Endothelial cell of umbilical vein (primary cell): ENCODE measurements at regions not wholly inside any gene's neighbourhood (a gene's known extent, or its start where the extent isn't known, plus 50 kb on each side); places are given as distances from the start of the nearest gene placed in this dataset.

ENCODE experiments used
- BruUV-seq: library from RNA; stranded (reverse); fragments of 400-500 nt; replicated peaks from 2 replicates; lab custom pipeline; 2021; lab: Mats Ljungman, UMichigan
- CTCF ChIA-PET: fragments of 300-600, 350-600 bp; sonication (Branson Sonifier 250); formaldehyde crosslinking; loops from one replicate; lab custom pipeline; 2021; ENCODE audit warnings: antibody characterized with exemption, inconsistent platforms; lab: Charles Lee
- POLR2A ChIA-PET: fragments of 300-600, 350-600 bp; sonication (Branson Sonifier 250); formaldehyde crosslinking; loops from one replicate; lab custom pipeline; 2021; ENCODE audit warnings: antibody characterized with exemption, inconsistent platforms; lab: Charles Lee
- DNase-seq: peaks from one replicate; pipeline ENCODE4 v3.0.0-alpha.2; 2011; ENCODE audit warnings: low read depth, low spot score
- FAIRE-seq: peaks from 2 replicates; lab custom pipeline; 2011; peaks lifted over from hg19 to GRCh38; lab: Jason Lieb, UNC
- H2AFZ ChIP-seq: 2 replicates; pipeline ENCODE4 v1.6.0; 2012; ENCODE audit warnings: low read depth, low read length, control low read depth, inconsistent platforms
- H3K27ac ChIP-seq: 2 replicates; pipeline ENCODE4 v1.5.1; 2011; ENCODE audit warnings: low read depth, mild to moderate bottlenecking, control low read depth, low read length, moderate library complexity; ENCODE audit not compliant: insufficient read depth
- H3K27me3 ChIP-seq, 2 experiments: 2 replicates each; pipeline versions ENCODE4 v1.6.0 to v1.6.1; 2011; ENCODE audit warnings: low read length in 2 of 2, mixed read lengths in 1 of 2; ENCODE audit not compliant: control insufficient read depth in 2 of 2, insufficient read depth in 2 of 2
- H3K36me3 ChIP-seq, 2 experiments: 2 replicates in 1 of 2; 3 replicates in 1 of 2; pipeline ENCODE4 v1.5.1; 2011; ENCODE audit warnings: low read length in 2 of 2, mild to moderate bottlenecking in 1 of 2, moderate library complexity in 1 of 2; ENCODE audit not compliant: control insufficient read depth in 2 of 2, insufficient read depth in 2 of 2; ENCODE audit errors: extremely low read depth in 1 of 2
- H3K4me1 ChIP-seq: 3 replicates; pipeline ENCODE4 v1.5.1; 2011; ENCODE audit warnings: mild to moderate bottlenecking, low read length; ENCODE audit not compliant: control insufficient read depth, insufficient read depth; ENCODE audit errors: extremely low read depth
- H3K4me2 ChIP-seq: 2 replicates; pipeline ENCODE4 v1.6.1; 2011; ENCODE audit warnings: low read length, control low read depth, mixed read lengths; ENCODE audit not compliant: insufficient read depth
- H3K4me3 ChIP-seq, 3 experiments: fragments of 200-600 bp in 1 of 3; sonication (generic), shearing (Covaris generic) in 1 of 3; replicated peaks in 1 of 3; 2 replicates each; pipeline ENCODE4 v1.5.1; 2011 to 2016; ENCODE audit warnings: control low read depth in 3 of 3, low read length in 3 of 3, mild to moderate bottlenecking in 2 of 3, inconsistent platforms in 1 of 3, low read depth in 1 of 3, moderate library complexity in 1 of 3; ENCODE audit not compliant: insufficient read depth in 1 of 3
- H3K79me2 ChIP-seq: 2 replicates; pipeline ENCODE4 v1.6.0; 2012; ENCODE audit warnings: low read length, inconsistent platforms; ENCODE audit not compliant: control insufficient read depth, insufficient read depth
- H3K9ac ChIP-seq: replicated peaks from 2 replicates; pipeline ENCODE3; 2011; ENCODE audit warnings: low read length, control low read depth; ENCODE audit not compliant: insufficient read depth; ENCODE audit errors: extremely low read depth
- H3K9me1 ChIP-seq: replicated peaks from 3 replicates; pipeline ENCODE4 v1.6.0; 2011; ENCODE audit warnings: mild to moderate bottlenecking, low read length; ENCODE audit not compliant: control insufficient read depth, insufficient read depth; ENCODE audit errors: extremely low read depth
- H3K9me3 ChIP-seq: replicated peaks from 2 replicates; pipeline ENCODE4 v1.5.1; 2012; ENCODE audit warnings: low read length, inconsistent platforms; ENCODE audit not compliant: control insufficient read depth, insufficient read depth
- H4K20me1 ChIP-seq: replicated peaks from 2 replicates; pipeline ENCODE3; 2011; ENCODE audit warnings: mild to moderate bottlenecking, low read length; ENCODE audit not compliant: control insufficient read depth, insufficient read depth; ENCODE audit errors: extremely low read depth
- EZH2 ChIP-seq: IDR thresholded peaks from 2 replicates; pipeline ENCODE4 v1.6.1; 2012; ENCODE audit warnings: borderline replicate concordance, low read depth, mild to moderate bottlenecking, moderate library complexity, low read length, inconsistent platforms; ENCODE audit not compliant: severe bottlenecking
- FOS ChIP-seq: IDR thresholded peaks from 2 replicates; pipeline ENCODE4 v1.6.1; 2011; ENCODE audit warnings: mild to moderate bottlenecking, low read length, moderate library complexity, borderline replicate concordance; ENCODE audit not compliant: insufficient read depth
- GATA2 ChIP-seq: IDR thresholded peaks from 2 replicates; pipeline ENCODE4 v1.7.0; 2011; ENCODE audit warnings: low read depth, mild to moderate bottlenecking, moderate library complexity, mixed read lengths, low read length; ENCODE audit not compliant: insufficient read length, insufficient read depth
- JUN ChIP-seq: IDR thresholded peaks from 2 replicates; pipeline ENCODE4 v1.6.1; 2011; ENCODE audit warnings: borderline replicate concordance, low read depth; ENCODE audit not compliant: insufficient read length, insufficient read depth
- MYC ChIP-seq: IDR thresholded peaks from one replicate; pipeline ENCODE4 v1.6.1; 2011; ENCODE audit warnings: mild to moderate bottlenecking, low read depth, low read length
- POLR2A ChIP-seq: IDR thresholded peaks from 2 replicates; pipeline ENCODE4 v1.6.1; 2012; ENCODE audit warnings: low read depth, mild to moderate bottlenecking, control low read depth, low read length
- POLR2AphosphoS5 ChIP-seq: IDR thresholded peaks from 2 replicates; pipeline ENCODE4 v1.6.1; 2012; ENCODE audit warnings: low read depth, mild to moderate bottlenecking, control low read depth, low read length, moderate library complexity; ENCODE audit not compliant: insufficient read depth
- dilution Hi-C: fragments of 300-500 bp; cut with MboI; formaldehyde crosslinking; loops from one replicate; pipeline ENCODE4 v1.15.0; 2019; ENCODE audit warnings: low sequenced_read_pairs; ENCODE audit not compliant: extremely low pct_ligation_motif_present
- intact Hi-C: fragments of 100-400 bp; cut with micrococcal nuclease; formaldehyde crosslinking; loops from one replicate; pipeline ENCODE4 v1.10.0; 2022
- TF ChIP-seq, protein P1 (sequence below): IDR thresholded peaks from 2 replicates; pipeline ENCODE4 v1.6.1; 2011; ENCODE audit not compliant: insufficient read depth, insufficient read length
- TF ChIP-seq, protein P2 (sequence below), 2 donors: IDR thresholded peaks; 1 replicate in 1 of 2; 2 replicates in 1 of 2; pipeline ENCODE4 v1.5.1; 2011; ENCODE audit warnings: low read length in 2 of 2, mild to moderate bottlenecking in 2 of 2, moderate library complexity in 2 of 2, control low read depth in 1 of 2, inconsistent platforms in 1 of 2, low read depth in 1 of 2; ENCODE audit not compliant: insufficient read depth in 1 of 2; ENCODE audit errors: extremely low read depth in 1 of 2

DNA sequence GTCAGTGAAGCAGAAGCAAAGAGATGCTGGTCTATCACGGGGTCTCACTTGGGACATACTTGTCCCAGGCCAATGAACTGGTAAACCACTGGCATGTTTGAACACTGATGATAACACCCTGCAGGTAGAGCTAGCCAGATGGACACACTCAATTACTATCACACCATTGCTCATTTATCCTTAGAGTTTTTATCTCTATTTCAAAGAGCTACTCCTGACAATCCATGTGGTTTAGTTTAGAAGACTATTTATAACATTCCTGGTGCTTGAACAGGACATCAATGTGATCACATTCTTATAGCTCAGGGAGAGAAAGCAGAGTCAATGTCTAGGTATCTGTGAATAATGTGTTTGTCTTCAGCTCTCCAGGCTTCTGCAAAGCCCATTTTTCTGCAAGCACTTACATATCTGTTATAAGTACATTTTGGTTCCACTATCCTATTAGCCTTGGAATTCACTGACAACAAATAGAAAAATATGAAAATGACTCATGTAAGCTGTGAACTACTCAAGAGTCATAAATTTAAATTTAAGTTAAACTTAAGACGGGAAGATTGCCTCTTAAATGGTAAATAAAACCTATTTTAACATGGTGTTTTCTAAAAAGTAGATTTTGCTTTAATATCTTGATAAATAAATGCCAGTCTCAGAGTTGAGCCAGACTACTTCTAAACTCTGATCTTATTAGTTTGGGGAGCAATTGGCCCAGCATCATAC, 106.7 kb upstream of the MBL2 start:
- ChIA-PET CTCF (interaction anchor here (0.8 to 1.2 kb wide), 2 partner anchors 41 to 61 kb away, joined by 3 to 4 read pairs; no protein-coding TSS in a partner anchor), POLR2A (no interaction called here)
- Histone ChIP-seq H4K20me1 (no peaks in the 10 kb centered on the region), H3K9me1 (no peaks in the 10 kb centered on the region), H3K4me2 (no peak overlapping the region), H3K4me1 (peaks cover 17% of the 10 kb centered on the region), H3K4me3 (no peak overlapping the region), H3K27me3 (peaks cover 2% of the 10 kb centered on the region in 2 experiments), H3K36me3 (no peaks in the 10 kb centered on the region), H3K79me2 (no peaks in the 10 kb centered on the region), H3K27ac (no peak overlapping the region), H2AFZ (no peak overlapping the region), H3K9ac (no peak overlapping the region), H3K9me3 (no peaks in the 10 kb centered on the region)
- FAIRE-seq: no peak
- dilution Hi-C loops: no loop called here
- BruUV-seq: no TSS peak
- intact Hi-C loops: no loop called here
- DNase-seq: no peak
- TF ChIP-seq GATA2 (no peak), POLR2A (no peak), EZH2 (no peak), JUN (no peak), MYC (no peak), POLR2AphosphoS5 (no peak), FOS (no peak)
- TF ChIP-seq, protein P1, sequence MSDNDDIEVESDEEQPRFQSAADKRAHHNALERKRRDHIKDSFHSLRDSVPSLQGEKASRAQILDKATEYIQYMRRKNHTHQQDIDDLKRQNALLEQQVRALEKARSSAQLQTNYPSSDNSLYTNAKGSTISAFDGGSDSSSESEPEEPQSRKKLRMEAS: no peak
- TF ChIP-seq, protein P2, sequence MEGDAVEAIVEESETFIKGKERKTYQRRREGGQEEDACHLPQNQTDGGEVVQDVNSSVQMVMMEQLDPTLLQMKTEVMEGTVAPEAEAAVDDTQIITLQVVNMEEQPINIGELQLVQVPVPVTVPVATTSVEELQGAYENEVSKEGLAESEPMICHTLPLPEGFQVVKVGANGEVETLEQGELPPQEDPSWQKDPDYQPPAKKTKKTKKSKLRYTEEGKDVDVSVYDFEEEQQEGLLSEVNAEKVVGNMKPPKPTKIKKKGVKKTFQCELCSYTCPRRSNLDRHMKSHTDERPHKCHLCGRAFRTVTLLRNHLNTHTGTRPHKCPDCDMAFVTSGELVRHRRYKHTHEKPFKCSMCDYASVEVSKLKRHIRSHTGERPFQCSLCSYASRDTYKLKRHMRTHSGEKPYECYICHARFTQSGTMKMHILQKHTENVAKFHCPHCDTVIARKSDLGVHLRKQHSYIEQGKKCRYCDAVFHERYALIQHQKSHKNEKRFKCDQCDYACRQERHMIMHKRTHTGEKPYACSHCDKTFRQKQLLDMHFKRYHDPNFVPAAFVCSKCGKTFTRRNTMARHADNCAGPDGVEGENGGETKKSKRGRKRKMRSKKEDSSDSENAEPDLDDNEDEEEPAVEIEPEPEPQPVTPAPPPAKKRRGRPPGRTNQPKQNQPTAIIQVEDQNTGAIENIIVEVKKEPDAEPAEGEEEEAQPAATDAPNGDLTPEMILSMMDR (IDR thresholded peaks at IDR 0.05; ENCODE audit: extremely low read depth in 1 of 2, insufficient read depth in 1 of 2, low read depth in 1 of 2, low read length in 2 of 2): no peak
